T1000 (cell line): ENCODE measurements at regions not wholly inside any gene's neighbourhood (a gene's known extent, or its start where the extent isn't known, plus 50 kb on each side); places are given as distances from the start of the nearest gene placed in this dataset.
A peak's percentile ranks its signal among the peaks of the same experiment; 100 is the strongest.
"Not testable (repeated sequence)": the region's sequence is repeated elsewhere in the genome, so short reads cannot be mapped to it uniquely, and the experiment has no call there.

Experiments used
- DNase-seq: peaks from one replicate; lab custom pipeline; 2025; ENCODE audit warnings: mixed read lengths; lab: John Stamatoyannopoulos, UW

DNA sequence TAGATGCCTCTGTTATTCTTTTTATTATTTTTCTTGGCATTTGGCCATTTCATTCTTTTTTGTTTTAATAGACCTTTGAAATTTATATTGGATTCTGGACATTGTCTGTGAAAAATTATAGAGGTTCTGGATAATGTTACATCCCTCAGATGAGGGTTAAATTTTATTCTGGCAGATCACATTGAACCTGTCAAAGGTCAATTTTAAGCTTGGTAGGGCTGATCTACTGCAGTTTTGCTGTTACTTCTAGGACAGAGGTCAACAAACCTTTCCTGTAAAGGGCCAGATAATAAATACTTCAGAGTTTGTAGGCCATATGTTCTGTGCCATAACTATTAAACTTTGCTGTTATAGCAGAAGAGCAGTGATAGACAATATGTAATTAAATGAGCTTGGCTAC, 318.9 kb upstream of the DPPA4 start:
- DNase-seq = no peak

DNA sequence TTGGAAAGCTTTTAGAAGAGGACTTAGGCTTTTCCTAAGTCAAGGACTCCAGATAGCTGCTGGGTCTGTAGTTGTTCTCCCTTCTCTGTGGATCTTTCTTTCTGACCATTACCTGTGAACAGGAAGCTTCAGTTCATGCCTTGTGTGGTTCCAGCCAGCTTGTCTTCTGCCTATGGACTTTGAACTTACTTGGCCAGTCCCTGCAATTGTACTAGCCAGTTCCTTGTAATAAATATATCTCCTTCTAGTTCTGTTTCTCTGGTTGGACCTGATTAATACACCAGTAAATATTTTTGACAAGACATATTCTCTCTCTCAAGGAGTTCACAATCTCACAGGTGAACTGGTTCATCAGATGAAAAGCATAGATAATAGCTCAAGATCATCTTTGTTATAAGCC, 341.3 kb upstream of the DPPA4 start:
- DNase-seq = no peak

DNA sequence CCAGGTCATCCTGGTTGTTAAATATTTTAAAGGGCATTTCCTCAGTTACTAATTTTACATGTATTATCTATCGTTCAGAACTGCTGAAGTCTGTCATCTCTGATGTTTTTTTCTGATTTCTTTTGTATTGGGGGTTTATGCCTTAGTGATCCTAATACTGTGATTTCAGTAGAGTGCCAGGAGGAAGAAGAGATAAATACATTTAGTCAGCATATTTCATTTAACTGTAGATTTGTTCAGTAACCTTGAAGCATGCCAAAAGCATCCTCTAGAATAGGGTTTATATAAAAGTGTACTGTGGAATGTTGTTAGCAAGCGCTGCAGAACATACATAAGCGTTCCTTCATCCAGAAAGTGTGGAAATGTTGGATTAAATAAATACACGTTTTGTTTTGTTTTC, 342.3 kb upstream of the DPPA4 start:
- DNase-seq = no peak

DNA sequence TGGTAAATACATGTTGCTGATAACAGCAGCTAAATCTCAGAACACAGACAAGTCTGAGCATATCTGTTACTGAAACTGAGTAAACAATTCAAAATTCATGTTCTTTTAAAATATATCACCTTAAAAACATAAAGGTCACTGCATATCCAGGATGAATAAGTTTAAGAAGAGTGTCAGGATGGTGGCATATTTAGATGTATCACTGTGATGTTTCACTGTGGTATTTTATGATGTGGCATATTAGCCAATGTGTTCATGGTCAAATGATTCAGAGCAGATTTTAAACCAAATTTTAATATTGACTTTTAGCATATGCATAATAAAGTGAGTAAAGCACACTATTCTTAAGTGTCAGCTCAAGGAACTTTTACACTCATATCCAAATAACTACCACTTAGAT, 346.4 kb upstream of the DPPA4 start:
- no peak for DNase-seq

GRCh38 chr3:109685084-109686079, 348.0 kb upstream of the DPPA4 start:
- peak; percentile 87 for DNase-seq

- DNase-seq = no peak
Measured at GRCh38 chr3:109687626-109688025, 350.3 kb upstream of the DPPA4 start.

GRCh38 chr3:109696932-109697331, 359.6 kb upstream of the DPPA4 start:
- no peak for DNase-seq

- DNase-seq = no peak
Measured at GRCh38 chr3:109702252-109702651, 364.9 kb upstream of the DPPA4 start.

GRCh38 chr3:109702976-109703375, 365.6 kb upstream of the DPPA4 start:
- DNase-seq = no peak

- DNase-seq = not testable (repeated sequence)
Measured at GRCh38 chr3:109705133-109705532, 367.8 kb upstream of the DPPA4 start.

DNA sequence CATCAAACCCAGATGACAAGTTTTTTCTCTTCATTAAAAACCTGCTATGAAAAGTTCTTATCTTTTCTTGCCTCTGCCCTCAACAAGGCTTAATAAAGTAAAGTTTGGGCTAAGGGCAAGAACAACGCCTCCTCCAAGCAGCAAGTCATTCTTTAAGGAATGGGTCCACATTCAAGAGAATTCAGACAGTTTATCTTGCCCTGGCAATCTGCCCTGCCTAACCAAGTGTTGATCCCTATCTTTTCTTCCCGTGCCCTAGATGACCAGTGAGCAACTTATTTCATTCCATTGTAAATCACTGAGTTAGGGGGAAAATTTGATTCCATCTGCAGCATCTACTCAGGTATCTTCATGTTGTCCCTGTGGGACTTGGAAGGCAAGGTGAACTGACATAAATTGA, 370.3 kb upstream of the DPPA4 start:
- DNase-seq = no peak

- DNase-seq = no peak
Measured at GRCh38 chr3:109713288-109713687, 375.9 kb upstream of the DPPA4 start.

DNA sequence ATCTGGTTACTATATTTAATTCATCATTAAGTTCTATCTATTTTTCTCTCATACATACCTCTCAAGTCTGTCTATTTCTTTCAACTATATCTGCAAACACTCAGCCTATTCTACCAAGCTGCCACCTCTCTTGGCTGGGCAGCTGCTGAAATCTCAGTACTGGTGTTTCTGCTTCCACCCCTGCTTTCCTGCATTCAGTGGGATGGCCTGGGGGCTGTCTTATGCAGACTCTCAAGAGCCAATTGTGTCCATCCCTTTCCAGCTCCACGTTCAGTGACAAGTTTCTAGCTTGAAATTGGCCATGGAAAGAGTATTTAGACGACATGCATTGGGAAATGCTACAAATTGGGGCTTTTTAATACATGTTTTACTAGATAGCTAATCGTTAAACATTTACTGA, 378.4 kb upstream of the DPPA4 start:
- no peak for DNase-seq

DNA sequence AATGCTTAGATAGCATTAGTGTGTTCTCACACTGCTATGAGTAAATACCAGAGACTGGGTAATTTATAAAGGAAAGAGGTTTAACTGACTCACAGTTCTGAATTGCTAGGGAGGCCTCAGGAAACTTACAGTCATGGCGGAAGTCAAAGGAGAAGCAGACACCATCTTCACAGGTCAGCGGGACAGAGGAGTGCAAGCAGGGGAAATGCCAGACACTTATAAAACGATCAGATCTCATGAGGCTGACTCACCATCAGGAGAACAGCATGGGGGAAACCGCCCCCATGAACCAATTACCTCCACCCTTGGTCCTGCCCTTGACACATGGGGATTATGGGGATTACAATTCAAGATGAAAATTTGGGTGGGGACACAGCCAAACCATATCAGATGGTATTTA, 381.5 kb upstream of the DPPA4 start:
- no peak for DNase-seq

DNA sequence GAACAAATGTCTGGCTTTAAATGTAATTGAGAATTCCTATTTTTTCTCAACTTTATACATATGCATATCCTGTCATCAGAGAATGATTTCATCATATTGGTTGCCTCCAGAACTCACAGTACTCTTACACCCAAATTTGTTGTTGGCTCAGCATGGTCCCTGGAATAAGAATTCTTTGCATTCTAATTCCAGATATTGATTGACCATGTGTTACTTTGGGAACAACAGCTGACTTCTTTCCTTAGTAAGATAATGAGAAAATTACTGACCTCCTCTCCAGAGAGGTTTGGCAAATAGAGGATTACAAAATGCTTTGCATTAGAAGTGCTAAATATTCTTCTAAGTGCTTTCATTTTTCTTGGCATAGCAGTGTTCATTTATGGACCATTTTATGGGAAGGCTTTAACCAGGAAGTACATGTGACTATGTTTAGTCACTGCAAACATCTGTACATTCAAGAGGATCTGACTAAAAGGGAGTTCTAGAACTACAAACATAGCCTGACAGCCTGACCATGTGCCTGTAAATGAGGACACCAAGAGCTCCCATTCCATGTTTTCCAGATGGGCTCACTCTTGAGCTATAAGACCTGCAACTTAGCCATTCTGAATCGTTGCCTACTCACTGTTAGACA, 391.6 kb upstream of the DPPA4 start:
- no peak for DNase-seq

DNA sequence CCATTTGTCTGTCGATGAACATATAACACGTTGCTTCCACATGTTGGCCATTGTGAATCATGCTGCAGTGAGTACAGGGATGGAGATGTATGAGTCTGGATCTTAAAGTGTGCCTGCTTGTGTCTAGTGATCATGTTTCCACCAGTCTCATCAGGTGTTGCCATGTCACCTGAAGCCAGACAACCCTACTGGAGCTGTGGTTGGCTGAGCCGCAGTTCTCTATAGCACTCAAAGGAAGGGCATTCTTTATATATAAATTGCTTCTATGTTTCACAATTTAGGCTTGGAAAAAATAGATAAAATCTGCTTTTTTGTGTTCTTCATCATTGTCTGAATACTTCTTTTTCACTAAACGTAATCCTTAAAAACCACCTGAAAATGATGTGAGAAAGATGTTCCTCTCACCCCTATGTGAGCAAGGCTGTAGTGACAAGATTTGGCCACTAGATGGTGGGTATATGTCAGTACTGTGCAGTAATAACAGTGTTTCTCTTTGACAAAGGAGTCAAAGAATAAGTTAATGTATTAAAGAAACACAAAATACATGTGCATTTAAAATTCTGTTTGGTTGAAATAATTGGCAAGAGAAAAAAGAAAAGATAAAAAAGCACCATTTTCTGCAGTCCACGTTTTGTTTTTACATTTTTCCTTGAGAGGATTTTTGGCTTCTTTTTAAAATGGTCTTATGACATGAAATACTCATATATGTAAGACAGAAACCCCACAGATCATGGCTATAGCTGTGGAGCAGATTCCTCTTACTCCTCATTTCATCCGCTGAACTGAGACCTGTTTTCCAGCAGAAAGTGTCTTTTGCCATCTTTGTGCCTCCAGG, 394.5 kb upstream of the DPPA4 start:
- peak; percentile 3 for DNase-seq

DNA sequence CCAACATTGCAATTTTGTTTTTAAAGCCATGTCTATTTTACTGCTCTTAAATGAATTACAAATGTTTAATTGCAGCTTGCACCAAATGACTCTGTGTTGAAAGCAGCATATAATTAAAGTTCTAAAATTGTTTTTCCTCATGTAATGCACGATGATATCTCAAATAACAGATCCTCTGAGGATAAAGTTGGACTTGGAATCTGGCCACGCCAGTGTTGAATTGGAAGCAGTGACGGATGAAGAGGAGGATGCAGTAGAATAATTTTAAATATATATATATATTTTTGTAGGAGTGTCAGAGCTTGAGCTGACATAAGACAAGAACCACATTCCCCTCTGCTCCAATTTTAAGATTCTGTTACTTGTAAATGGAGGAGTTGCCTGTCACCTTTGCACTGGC, 406.6 kb upstream of the DPPA4 start:
- DNase-seq = no peak

DNA sequence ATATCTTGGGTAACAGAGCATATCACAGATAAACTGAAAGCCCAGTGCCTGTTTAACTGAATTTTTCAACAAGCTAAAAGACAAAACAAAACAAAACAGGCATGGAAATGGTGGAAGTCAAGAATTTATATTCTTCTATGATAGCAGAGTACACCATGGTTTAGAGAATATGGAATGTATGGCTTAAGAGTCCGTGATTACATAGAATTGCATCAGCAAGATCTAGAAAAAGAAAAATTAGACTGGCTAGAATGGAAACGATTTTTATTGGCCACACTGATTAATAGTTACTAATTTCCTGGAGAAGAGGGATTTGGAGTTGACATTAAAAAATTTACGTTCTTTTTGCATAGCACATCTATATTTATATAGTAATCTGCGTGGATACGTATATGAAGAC, 435.2 kb upstream of the DPPA4 start:
- DNase-seq = no peak

DNA sequence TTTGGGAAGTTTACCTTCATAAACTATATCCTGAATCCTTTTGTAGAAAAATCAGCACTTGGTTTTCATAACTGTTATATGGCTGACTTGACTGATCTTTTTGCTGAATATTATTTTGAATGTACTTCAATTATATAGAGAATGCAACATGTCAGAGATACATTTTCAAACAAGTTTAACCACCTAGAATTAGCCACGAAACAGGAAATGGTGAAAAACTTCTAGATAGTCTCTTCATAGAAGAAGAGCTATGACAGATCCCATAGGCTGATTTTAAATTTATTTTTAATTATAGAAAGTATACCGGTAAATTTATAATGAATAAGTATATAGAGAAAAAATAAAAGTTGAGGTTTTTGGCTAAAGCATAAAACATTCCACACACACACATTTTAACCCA, 436.8 kb upstream of the DPPA4 start:
- DNase-seq = no peak

GRCh38 chr3:109784285-109784684, 446.9 kb upstream of the DPPA4 start:
- DNase-seq = no peak

DNA sequence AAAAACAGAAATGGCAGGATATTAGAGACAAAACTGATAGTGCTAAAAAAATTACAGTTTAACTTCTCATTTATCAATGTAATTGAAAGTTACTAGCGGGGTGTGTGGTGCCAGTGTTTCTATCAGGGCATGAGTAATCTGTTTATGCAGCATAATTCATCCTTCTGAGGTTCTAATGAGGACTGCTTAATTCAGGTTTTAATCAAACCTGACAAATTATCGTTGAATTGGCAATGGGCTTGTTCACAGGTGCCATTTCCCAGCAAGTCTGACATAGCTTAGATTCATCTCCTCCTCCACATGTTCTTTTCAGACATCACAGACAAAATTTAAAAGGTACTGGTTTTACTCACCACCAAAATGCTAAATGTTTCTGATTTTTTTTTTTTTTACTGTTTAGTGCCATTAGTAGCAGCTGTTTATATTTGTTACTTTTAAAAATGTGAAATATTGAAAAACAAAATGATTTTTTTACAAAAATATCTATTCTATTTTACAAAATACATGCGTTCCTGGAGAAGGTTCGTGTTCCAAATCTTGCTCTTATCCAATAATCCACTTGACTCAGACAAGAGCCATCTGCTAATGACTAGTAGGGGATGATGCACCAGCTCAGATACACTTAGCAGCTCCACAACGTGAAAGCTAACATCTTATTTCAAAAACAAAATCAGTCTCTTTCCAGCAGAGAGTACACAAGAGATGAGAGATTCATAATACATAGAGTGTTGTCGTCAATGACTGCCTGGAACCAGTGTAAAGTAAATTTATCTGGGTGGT, 447.7 kb upstream of the DPPA4 start:
- no peak for DNase-seq

DNA sequence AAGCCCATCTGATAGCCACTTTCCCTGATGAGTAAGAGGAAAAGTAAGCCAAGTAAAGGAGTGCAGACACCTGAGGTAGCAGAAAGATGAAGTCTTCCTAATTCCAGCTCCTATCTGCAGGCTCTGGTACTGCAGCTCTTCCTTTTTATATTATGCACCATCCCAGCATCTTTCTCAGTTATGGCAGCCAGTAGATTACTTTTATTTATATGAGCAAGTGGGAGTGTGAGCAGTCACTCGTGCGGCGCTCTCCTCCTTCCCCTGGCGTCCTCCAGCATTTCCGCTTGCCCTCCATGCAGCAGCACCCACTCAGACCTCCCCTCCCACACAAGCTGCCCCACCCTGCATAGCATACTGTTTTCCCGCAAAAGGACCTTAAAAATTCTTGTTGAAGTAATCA, 465.9 kb upstream of the DPPA4 start:
- no peak for DNase-seq
